ENCODE measurements at regions not wholly inside any gene's neighbourhood (a gene's known extent, or its start where the extent isn't known, plus 50 kb on each side); places are given as distances from the start of the nearest gene placed in this dataset.
"Not testable (repeated sequence)": the region's sequence is repeated elsewhere in the genome, so short reads cannot be mapped to it uniquely, and the experiment has no call there.

GRCh38 chr16:88224131-88224898 lies 158.4 kb upstream of the ZNF469 start:
- not testable (repeated sequence) for DNase-seq (ENCODE audit: low read depth in 2 of 3, low spot score in 2 of 3)

DNA sequence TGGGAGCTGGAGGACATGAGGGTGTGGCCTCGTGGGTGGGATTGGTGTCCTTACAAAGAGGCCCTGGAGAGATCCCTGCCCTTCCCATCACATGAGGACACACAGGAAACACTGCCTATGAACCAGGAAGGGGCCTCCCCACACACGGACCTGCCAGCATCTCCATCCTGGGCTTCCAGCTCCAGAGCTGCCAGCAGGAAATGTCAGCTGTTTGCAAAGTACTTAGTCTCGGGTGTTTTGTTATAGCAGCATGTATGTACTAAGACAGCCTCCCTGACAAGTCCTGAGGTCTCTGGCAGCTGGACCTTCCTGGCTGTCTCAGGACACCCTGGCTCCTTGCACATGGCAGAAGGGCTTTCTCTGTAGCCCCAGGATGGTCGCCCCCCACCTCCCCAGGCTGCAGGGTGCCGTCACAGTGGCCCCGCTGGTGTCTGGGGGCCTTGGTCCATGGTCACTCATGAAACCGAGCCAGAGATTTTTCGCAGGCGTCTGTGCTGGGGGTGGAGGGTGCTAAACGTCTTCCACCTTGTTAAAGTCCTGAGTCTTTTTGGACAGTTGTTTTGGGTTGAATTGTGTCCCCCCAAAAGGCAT lies 157.0 kb upstream of the ZNF469 start:
- not testable (repeated sequence) for DNase-seq (ENCODE audit: low read depth in 2 of 3, low spot score in 2 of 3)

DNA sequence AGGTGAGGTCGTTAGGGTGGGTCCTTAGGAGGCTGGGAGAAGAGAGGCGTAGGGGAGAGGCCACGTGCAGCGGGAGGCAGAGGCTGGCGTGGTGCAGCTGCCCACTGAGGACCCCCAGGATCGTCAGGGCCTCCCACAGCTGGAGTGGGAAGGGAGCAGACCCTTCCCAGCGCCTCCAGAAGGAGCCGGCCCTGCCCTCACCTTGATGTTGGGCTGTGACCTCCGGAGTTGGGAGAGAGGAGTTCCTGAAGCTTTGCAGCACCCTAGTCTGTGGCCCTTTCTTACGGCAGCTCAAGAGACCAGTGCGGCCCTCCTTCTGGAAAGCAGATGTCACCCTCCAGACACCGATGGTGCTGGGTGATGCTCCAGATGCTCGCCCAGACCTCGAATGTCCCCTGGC lies 156.5 kb upstream of the ZNF469 start:
- not testable (repeated sequence) for DNase-seq (ENCODE audit: low read depth in 2 of 3, low spot score in 2 of 3)

GRCh38 chr16:88227026-88227721 lies 155.6 kb upstream of the ZNF469 start:
- not testable (repeated sequence) for DNase-seq (ENCODE audit: low read depth in 2 of 3, low spot score in 2 of 3)

DNA sequence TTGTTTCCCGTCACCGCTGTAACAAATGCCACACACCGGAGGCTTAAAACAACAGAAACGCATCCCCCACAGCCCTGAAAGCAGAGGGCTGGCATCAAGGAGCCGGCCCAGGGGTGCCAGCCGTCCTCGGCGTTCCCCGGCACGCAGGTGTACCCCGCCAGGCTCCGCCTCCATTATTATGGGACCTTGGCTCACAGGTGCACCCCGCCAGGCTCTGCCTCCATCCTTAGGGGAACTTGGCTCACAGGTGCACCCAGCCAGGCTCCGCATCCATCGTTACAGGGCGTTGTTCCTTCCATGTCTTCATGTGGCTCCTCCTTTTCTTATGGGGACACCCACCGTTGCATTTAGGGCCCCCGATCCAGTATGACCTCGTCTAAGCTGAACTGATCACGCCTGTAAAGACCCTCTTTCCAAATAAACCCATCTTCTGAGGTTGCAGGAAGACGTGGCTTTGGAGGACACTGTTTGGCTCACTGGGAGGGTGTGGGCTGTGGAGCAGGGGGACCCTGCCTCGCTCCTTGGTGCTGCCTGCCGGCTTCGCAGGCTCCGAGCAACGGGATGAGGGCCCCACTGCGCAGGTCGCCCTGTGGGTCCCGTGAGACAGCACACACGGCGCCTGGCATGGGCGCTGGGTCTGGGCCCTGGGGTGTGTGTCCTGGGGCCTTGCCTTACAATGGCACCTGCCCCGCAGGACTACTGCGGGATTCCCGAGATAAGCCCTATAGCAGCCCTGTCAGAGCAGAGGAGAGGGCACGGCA lies 154.9 kb upstream of the ZNF469 start:
- not testable (repeated sequence) for DNase-seq (ENCODE audit: low read depth in 2 of 3, low spot score in 2 of 3)

DNA sequence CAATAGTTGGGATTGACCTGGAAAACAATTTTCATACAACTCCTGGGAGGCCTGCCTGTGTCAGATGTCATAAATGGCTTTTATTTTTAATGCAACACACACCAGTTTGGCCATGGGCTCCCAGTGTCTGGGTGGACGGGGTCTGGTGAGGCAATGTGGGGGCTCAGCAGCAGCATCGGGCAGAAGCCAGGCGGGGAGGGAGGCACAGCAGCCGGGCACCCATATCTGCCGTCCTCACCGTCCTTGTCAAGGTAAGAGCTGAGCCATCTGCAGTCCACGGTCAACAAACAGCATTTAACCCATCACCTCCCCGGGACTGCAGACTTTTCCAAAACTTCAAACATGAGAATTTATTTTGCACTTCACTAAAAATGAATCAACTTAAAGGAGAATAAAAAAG lies 154.0 kb upstream of the ZNF469 start:
- not testable (repeated sequence) for DNase-seq (ENCODE audit: low read depth in 2 of 3, low spot score in 2 of 3)

DNA sequence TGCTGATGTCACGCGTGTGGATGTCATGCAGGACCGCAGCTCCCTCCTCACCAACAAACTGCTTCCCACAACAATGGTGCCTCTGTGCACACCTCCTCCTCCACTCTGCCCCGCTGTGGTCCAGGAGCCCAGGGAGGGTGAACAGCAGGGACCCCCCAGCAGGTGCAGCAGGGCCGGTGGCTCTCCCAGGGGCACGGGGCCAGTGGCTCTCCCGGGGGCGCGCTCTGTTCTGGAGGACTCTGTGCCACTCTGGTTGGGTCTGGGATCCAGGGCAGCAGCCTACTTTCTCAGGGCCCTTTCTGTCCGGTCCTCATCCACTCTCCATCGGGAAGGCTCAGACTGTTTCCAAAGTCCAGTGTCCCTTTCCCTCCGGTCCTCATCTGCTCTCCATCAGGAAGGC lies 153.0 kb upstream of the ZNF469 start:
- not testable (repeated sequence) for DNase-seq (ENCODE audit: low read depth in 2 of 3, low spot score in 2 of 3)

- DNase-seq (ENCODE audit: low read depth in 2 of 3, low spot score in 2 of 3): not testable (repeated sequence)
Measured at GRCh38 chr16:88230276-88230966, 152.3 kb upstream of the ZNF469 start.

DNA sequence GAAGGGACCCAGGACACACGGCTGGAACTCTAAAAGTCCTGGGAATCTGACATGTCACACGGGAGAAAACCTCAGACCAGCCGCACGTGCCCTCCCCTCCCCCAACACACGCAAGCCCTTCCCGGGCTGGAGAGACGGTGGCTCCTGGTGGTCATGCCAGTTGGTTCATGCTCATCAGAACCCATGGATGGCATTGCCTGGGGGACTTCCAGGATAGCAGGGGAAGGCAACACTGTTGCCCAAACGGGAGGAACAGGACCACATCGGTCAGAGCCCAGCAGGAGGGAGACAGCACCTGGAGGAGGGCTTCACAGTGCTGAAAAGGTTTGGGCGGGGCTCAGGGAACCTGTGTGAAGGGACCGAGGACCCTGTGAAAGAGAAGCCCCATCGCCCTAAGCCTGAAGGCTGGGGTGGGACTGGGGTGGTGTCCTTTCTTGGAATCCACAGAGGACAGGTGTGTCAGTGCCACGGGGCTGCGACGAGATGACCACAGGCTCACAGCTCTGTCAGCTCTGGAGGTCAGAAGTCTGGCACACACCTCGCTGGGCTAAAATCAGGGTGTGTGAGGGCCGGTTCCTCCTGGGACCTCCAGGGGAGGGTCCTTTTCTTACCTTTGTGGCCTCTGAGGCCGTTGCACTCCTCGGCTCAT lies 151.7 kb upstream of the ZNF469 start:
- not testable (repeated sequence) for DNase-seq (ENCODE audit: low read depth in 2 of 3, low spot score in 2 of 3)

DNA sequence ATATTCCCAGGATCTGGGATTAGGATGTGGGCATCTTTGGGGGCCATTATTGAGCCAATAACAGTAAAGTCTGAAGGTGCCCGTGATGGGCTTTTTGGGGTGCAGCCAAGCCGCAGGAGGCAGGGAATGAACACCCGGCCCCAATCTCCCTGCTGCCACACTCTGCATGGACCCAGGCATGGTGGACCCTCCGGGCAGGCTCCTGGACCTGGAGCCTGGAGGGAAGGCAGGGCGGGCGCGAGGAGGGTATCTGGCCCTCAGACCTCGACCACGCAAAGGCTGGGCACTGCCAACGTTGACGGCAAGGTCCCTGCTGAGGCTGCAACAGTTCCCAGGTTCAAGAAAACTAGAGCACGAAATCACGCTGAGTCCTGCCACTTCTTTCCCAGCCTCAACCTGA lies 150.9 kb upstream of the ZNF469 start:
- DNase-seq (ENCODE audit: low read depth in 2 of 3, low spot score in 2 of 3): not testable (repeated sequence)

DNA sequence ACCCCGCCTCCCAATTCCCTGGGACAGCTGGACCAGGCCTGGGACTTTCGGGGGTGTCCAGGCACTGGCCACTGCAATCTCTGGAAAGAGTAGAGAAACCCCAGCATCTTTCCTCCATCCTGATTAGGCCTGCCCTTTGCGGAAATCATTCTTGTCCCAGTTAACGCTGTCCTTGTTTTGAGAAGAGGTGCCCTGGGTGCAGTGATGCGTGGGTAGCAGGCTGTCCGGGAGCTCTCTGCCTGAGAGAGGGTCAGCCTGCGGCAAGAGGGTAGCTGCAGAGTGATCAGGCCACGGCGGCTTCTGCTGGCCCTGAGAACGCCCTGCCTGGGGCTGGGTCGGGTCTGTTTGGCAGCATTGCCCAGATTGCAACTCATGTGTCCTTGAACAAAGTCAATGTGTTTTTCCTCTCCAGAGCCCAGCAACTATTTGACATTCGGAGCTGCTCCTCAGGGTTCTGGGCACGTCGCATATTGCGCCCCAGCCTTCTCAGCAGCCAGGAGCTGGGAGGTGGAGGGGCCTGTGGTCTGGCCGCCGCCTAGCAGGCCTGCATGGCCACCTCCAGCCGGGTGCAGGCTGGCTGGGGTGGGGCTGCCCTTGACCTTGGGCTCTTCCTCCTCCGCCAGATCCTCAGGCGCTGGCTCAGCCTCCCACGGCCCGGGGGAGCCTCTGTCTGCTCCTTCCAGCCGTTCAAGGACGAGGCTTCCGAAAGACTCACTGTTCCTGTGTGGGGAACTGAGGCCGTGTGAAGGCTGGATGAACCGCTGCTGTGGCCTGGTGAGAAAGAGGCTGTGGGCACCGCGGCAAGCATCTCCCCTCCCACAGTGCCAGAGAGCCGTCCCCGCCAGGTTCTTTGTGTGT lies 150.1 kb upstream of the ZNF469 start:
- not testable (repeated sequence) for DNase-seq (ENCODE audit: low read depth in 2 of 3, low spot score in 2 of 3)

DNA sequence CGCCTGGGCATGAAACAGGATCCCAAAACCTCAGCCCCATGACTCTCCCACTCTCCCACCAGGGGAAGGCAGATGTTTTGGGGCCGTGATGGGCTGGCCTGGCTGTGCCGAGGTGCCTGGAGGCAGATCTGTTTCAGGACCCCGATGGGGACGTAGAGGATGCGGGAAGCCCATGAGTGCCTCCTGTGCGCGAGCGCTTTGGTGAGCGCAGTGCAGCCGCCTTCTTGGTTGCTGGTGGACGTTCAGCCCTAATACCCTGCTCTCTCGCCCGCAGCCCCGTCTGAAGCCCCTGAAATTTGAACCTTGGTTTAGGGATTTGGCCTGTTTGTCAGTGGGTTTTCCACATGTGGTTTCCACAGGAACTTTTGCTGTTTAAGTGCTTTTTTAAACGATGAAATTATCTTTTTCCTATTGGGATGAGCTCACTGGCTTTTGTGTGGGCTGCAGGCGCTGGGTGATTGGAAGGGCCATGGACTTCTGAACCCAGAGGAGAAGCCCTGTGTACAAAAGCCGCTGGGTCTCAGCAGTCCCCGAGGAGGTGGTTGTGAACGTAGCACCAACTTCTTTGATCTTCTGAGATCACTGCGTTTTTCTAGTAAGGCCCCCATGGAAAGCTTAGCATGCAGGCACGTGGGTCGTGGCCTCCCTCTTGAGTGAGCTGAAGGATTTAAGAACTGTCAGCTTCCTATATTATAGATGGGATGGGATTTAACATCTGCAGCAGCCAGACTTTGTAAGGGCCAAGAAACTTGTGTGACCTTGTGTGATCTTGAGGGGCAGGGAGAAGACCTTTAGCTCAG lies 148.9 kb upstream of the ZNF469 start:
- not testable (repeated sequence) for DNase-seq (ENCODE audit: low read depth in 2 of 3, low spot score in 2 of 3)

DNA sequence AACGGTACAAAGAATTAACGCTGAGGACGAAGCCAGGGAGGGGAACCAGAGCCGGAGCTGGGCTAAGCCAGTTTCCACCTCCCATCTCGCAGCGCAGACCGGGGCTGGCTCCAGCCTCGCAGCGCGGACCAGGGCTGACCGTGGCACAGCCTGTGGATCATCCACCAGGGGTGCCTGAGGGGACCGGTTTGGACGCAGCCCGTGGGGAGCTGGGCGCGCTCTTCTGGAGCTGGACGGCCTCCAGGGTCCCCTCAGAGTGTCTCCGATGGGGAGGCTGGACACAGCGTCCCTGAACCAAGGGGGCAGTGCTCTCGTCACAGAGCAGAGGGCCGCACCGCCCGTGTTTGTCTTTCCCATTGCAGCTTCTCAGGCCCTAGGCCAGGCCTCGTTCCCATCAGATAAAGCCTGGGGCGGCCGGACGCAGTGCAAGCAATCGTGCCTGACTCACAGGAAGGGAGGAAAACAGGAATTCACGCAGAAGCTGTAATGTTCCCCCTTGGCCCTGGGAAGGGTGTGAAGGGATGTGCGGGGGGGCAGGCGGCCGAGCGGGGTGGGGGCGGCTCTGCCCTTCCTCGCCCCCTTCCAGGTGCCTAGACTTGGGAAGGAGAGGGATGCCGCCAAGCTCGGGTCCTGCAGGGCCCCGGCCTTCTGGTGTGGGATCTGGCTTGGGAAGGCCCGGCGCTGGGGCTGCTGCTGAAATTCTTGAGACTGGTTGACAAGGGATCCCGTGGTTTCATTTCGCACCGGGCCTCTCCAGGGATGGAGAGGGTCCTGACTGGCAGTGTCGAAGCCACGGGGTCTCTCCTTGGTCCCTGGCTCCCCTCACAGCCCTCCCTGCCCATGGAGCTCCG lies 148.1 kb upstream of the ZNF469 start:
- DNase-seq (ENCODE audit: low read depth in 2 of 3, low spot score in 2 of 3): not testable (repeated sequence)

- DNase-seq (ENCODE audit: low read depth in 2 of 3, low spot score in 2 of 3): not testable (repeated sequence)
Measured at GRCh38 chr16:88235691-88236090, 147.1 kb upstream of the ZNF469 start.

DNA sequence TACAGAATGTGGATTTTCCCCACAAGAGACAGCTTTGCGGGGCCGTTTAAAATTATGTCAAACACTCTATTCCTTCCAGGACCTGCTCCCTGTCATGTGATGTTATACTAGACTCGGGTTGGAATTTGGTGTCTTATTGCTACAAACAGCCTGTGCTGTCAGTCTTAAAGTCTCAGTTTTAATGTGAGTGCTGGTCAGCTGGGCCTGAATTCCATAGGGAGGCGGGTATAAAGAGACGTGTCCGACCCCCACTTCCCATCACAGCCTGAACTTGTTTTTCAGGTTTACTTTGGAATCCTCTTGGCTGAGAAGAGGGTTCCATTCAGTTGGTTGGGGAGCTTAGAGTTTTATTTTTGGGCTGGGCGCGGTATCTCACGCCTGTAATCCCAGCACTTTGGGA lies 146.5 kb upstream of the ZNF469 start:
- not testable (repeated sequence) for DNase-seq (ENCODE audit: low read depth in 2 of 3, low spot score in 2 of 3)

DNA sequence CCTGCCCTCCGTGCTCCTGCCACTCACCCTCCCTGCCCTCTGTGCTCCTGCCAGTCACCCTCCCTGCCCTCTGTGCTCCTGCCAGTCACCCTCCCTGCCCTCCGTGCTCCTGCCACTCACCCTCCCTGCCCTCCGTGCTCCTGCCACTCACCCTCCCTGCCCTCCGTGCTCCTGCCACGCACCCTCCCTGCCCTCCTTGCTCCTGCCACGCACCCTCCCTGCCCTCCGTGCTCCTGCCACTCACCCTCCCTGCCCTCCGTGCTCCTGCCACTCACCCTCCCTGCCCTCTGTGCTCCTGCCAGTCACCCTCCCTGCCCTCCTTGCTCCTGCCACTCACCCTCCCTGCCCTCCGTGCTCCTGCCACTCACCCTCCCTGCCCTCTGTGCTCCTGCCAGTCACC lies 145.4 kb upstream of the ZNF469 start:
- not testable (repeated sequence) for DNase-seq (ENCODE audit: low read depth in 2 of 3, low spot score in 2 of 3)

- DNase-seq (ENCODE audit: low read depth in 2 of 3, low spot score in 2 of 3): not testable (repeated sequence)
Measured at GRCh38 chr16:88237761-88238415, 144.9 kb upstream of the ZNF469 start.

Data from hematopoietic multipotent progenitor cell (in vitro differentiated cells).